ENCODE measurements at regions not wholly inside any gene's neighbourhood (a gene's known extent, or its start where the extent isn't known, plus 50 kb on each side); places are given as distances from the start of the nearest gene placed in this dataset.

- DNase-seq (ENCODE audit: low read depth, low spot score) = no peak
- H3K4me1 Mint-ChIP-seq = peaks cover 11% of the 10 kb centered on the region
- H3K27ac Mint-ChIP-seq (ENCODE audit: unreplicated experiment) = no peak overlapping the region
- H3K36me3 Mint-ChIP-seq (ENCODE audit: low read depth) = peaks cover 2% of the 10 kb centered on the region
- H3K27me3 Mint-ChIP-seq (ENCODE audit: low read depth) = no peaks in the 10 kb centered on the region
- no peak for TF ChIP-seq CTCF (conservative IDR thresholded peaks at IDR 0.05)
- peaks cover 6% of the 10 kb centered on the region for H3K9me3 Mint-ChIP-seq
- no peak overlapping the region for H3K4me3 Mint-ChIP-seq
Measured at GRCh38 chr4:144399927-144400326, 246.0 kb upstream of the HHIP start.

GRCh38 chr4:144402176-144402575, 243.8 kb upstream of the HHIP start:
- Mint-ChIP-seq H3K9me3 (peaks cover 6% of the 10 kb centered on the region), H3K27ac (ENCODE audit: unreplicated experiment) (no peak overlapping the region), H3K27me3 (ENCODE audit: low read depth) (no peaks in the 10 kb centered on the region), H3K4me3 (no peak overlapping the region), H3K4me1 (peaks cover 11% of the 10 kb centered on the region), H3K36me3 (ENCODE audit: low read depth) (peaks cover 2% of the 10 kb centered on the region)
- DNase-seq (ENCODE audit: low read depth, low spot score) = no peak
- no peak for TF ChIP-seq CTCF (conservative IDR thresholded peaks at IDR 0.05)

GRCh38 chr4:144402999-144403398, 243.0 kb upstream of the HHIP start:
- peaks cover 6% of the 10 kb centered on the region for H3K9me3 Mint-ChIP-seq
- no peaks in the 10 kb centered on the region for H3K27me3 Mint-ChIP-seq (ENCODE audit: low read depth)
- no peak for DNase-seq (ENCODE audit: low read depth, low spot score)

GRCh38 chr4:144403893-144404292, 242.1 kb upstream of the HHIP start:
- Mint-ChIP-seq H3K4me1 (peaks cover 11% of the 10 kb centered on the region), H3K9me3 (peaks cover 4% of the 10 kb centered on the region), H3K27ac (ENCODE audit: unreplicated experiment) (no peak overlapping the region), H3K27me3 (ENCODE audit: low read depth) (no peaks in the 10 kb centered on the region), H3K36me3 (ENCODE audit: low read depth) (peaks cover 2% of the 10 kb centered on the region), H3K4me3 (no peak overlapping the region)
- no peak for TF ChIP-seq CTCF (conservative IDR thresholded peaks at IDR 0.05)
- DNase-seq (ENCODE audit: low read depth, low spot score) = no peak

More at GRCh38 chr4:144402999-144403398, 243.0 kb upstream of the HHIP start:
- Mint-ChIP-seq H3K27ac (ENCODE audit: unreplicated experiment) (no peak overlapping the region), H3K4me3 (no peak overlapping the region), H3K4me1 (peaks cover 11% of the 10 kb centered on the region), H3K36me3 (ENCODE audit: low read depth) (peaks cover 2% of the 10 kb centered on the region)
- TF ChIP-seq CTCF (conservative IDR thresholded peaks at IDR 0.05) = no peak

GRCh38 chr4:144409525-144409924, 236.4 kb upstream of the HHIP start:
- Mint-ChIP-seq H3K36me3 (ENCODE audit: low read depth) (no peaks in the 10 kb centered on the region), H3K27me3 (ENCODE audit: low read depth) (no peaks in the 10 kb centered on the region), H3K4me1 (no peaks in the 10 kb centered on the region), H3K27ac (ENCODE audit: unreplicated experiment) (no peak overlapping the region), H3K4me3 (no peak overlapping the region), H3K9me3 (no peaks in the 10 kb centered on the region)
- TF ChIP-seq CTCF (conservative IDR thresholded peaks at IDR 0.05) = no peak
- no peak for DNase-seq (ENCODE audit: low read depth, low spot score)

All from neural crest cell (in vitro differentiated cells).